Right atrium auricular region (tissue), 2 donors: ENCODE measurements at regions not wholly inside any gene's neighbourhood (a gene's known extent, or its start where the extent isn't known, plus 50 kb on each side); places are given as distances from the start of the nearest gene placed in this dataset.

ENCODE experiments used
- DNase-seq: peaks from one replicate; pipeline ENCODE4 v3.0.0-alpha.2; 2019; ENCODE audit warnings: low spot score
- H3K27ac ChIP-seq, 2 donors: fragments of 200-600 bp; sonication (generic); 1 replicate in 1 of 2; 2 replicates in 1 of 2; pipeline ENCODE4 v1.5.1; 2016 to 2019
- H3K27me3 ChIP-seq, 2 donors: fragments of 200-600 bp; sonication (generic); one replicate each; pipeline versions ENCODE4 v1.5.1 to v1.6.0; 2017 to 2019
- H3K36me3 ChIP-seq: fragments of 200-600 bp; sonication (generic); one replicate; pipeline ENCODE4 v1.5.1; 2016
- H3K4me1 ChIP-seq, 2 donors: fragments of 200-600 bp; sonication (generic); one replicate each; pipeline versions ENCODE4 v1.5.1 to v1.6.0; 2017 to 2019
- H3K4me3 ChIP-seq, 2 donors: fragments of 200-600 bp; sonication (generic); 1 replicate in 1 of 2; 2 replicates in 1 of 2; pipeline ENCODE4 v1.5.1; 2017 to 2019; ENCODE audit warnings: mild to moderate bottlenecking in 1 of 2, moderate library complexity in 1 of 2
- H3K9me3 ChIP-seq, 2 donors: fragments of 200-600 bp; sonication (generic); one replicate each; pipeline ENCODE4 v1.5.1; 2019
- TF ChIP-seq, protein P1 (sequence below), 2 donors: fragments of 200-600 bp; sonication (generic); IDR thresholded peaks; one replicate each; pipeline ENCODE4 v1.5.1; 2019; ENCODE audit warnings: antibody characterized with exemption in 2 of 2

DNA sequence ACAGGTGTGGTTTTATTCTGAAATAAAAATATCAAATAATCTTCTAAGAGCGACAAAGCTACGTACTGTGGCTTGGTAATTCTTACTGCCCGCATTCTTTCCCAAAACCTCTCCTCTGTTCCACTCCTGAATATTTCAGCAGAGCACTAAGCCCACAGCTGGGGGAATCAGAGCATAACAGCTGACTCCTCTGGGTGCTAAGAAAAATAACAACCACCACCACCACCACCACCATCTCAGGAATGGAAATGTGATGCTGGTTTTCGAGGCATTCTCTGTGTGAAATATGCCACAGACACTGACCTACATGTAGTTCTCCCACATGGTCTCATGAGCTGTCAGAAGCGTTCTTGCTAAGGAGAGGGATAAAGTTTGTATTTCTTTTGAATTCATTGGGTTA, 183.7 kb downstream of the BMP4 start:
- TF ChIP-seq, protein P1, sequence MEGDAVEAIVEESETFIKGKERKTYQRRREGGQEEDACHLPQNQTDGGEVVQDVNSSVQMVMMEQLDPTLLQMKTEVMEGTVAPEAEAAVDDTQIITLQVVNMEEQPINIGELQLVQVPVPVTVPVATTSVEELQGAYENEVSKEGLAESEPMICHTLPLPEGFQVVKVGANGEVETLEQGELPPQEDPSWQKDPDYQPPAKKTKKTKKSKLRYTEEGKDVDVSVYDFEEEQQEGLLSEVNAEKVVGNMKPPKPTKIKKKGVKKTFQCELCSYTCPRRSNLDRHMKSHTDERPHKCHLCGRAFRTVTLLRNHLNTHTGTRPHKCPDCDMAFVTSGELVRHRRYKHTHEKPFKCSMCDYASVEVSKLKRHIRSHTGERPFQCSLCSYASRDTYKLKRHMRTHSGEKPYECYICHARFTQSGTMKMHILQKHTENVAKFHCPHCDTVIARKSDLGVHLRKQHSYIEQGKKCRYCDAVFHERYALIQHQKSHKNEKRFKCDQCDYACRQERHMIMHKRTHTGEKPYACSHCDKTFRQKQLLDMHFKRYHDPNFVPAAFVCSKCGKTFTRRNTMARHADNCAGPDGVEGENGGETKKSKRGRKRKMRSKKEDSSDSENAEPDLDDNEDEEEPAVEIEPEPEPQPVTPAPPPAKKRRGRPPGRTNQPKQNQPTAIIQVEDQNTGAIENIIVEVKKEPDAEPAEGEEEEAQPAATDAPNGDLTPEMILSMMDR (IDR thresholded peaks at IDR 0.05): no peak
- DNase-seq: no peak
- no peaks in the 10 kb centered on the region for H3K9me3 ChIP-seq
- H3K4me1 ChIP-seq: no peaks in the 10 kb centered on the region
- H3K27ac ChIP-seq: no peak overlapping the region
- H3K4me3 ChIP-seq: no peak overlapping the region
- H3K27me3 ChIP-seq: no peaks in the 10 kb centered on the region
- H3K36me3 ChIP-seq: no peaks in the 10 kb centered on the region

- no peaks in the 10 kb centered on the region for H3K36me3 ChIP-seq
- H3K9me3 ChIP-seq: no peaks in the 10 kb centered on the region
- no peaks in the 10 kb centered on the region for H3K27me3 ChIP-seq
- no peak overlapping the region for H3K27ac ChIP-seq
- no peak for DNase-seq
- H3K4me3 ChIP-seq: no peak overlapping the region
- TF ChIP-seq, protein P1 (IDR thresholded peaks at IDR 0.05): no peak
- no peaks in the 10 kb centered on the region for H3K4me1 ChIP-seq
Measured at GRCh38 chr14:53767566-53767965, 189.1 kb downstream of the BMP4 start.

GRCh38 chr14:53766601-53767000, 190.0 kb downstream of the BMP4 start:
- peaks cover 0 to 8% of the 10 kb centered on the region in 2 donors for H3K9me3 ChIP-seq
- no peaks in the 10 kb centered on the region for H3K4me1 ChIP-seq
- TF ChIP-seq, protein P1 (IDR thresholded peaks at IDR 0.05): no peak
- H3K4me3 ChIP-seq: no peak overlapping the region
- DNase-seq: no peak
- H3K27ac ChIP-seq: no peak overlapping the region
- H3K36me3 ChIP-seq: no peaks in the 10 kb centered on the region
- H3K27me3 ChIP-seq: no peaks in the 10 kb centered on the region

GRCh38 chr14:53766106-53766505, 190.5 kb downstream of the BMP4 start:
- Histone ChIP-seq H3K4me3 (no peak overlapping the region), H3K27ac (no peak overlapping the region)
- TF ChIP-seq, protein P1 (IDR thresholded peaks at IDR 0.05): no peak

GRCh38 chr14:53764846-53765245, 191.8 kb downstream of the BMP4 start:
- Histone ChIP-seq H3K27me3 (no peaks in the 10 kb centered on the region), H3K9me3 (peaks cover 0 to 10% of the 10 kb centered on the region in 2 donors), H3K27ac (no peak overlapping the region), H3K36me3 (no peaks in the 10 kb centered on the region), H3K4me3 (no peak overlapping the region), H3K4me1 (no peaks in the 10 kb centered on the region)
- DNase-seq: no peak
- TF ChIP-seq, protein P1 (IDR thresholded peaks at IDR 0.05): no peak

More at GRCh38 chr14:53766106-53766505, 190.5 kb downstream of the BMP4 start:
- H3K27me3 ChIP-seq: no peaks in the 10 kb centered on the region
- no peaks in the 10 kb centered on the region for H3K4me1 ChIP-seq
- no peak for DNase-seq
- H3K9me3 ChIP-seq: peaks cover 0 to 10% of the 10 kb centered on the region in 2 donors
- no peaks in the 10 kb centered on the region for H3K36me3 ChIP-seq

- Histone ChIP-seq H3K9me3 (peaks cover 0 to 10% of the 10 kb centered on the region in 2 donors), H3K4me3 (no peak overlapping the region), H3K27me3 (no peaks in the 10 kb centered on the region), H3K27ac (no peak overlapping the region), H3K4me1 (no peaks in the 10 kb centered on the region), H3K36me3 (no peaks in the 10 kb centered on the region)
- TF ChIP-seq, protein P1 (IDR thresholded peaks at IDR 0.05): no peak
- no peak for DNase-seq
Measured at GRCh38 chr14:53758141-53758540, 198.5 kb downstream of the BMP4 start.
